ENCODE measurements at regions not wholly inside any gene's neighbourhood (a gene's known extent, or its start where the extent isn't known, plus 50 kb on each side); places are given as distances from the start of the nearest gene placed in this dataset.
"Not testable (repeated sequence)": the region's sequence is repeated elsewhere in the genome, so short reads cannot be mapped to it uniquely, and the experiment has no call there.

GRCh38 chr10:128566361-128566968 lies 440.2 kb upstream of the MKI67 start:
- DNase-seq = no peak

DNA sequence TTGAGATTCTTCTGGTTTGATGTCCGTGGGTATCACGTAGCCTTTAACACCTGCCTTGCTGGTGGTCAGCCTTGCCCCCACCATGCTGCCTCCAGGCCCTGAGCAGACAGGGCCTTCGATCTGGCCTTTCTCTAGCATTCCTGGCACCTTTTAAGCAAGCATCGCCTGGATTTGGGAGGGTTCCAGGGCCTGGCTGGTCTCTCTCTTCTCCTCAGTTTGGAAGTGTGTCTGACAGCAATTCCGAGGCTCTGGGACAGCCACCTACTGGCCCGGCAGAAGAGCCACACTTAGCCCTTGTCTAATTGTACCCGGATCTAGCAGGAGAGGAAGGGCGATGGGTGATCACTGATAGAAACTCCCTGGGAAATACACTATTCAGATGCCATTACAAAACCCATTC lies 441.3 kb upstream of the MKI67 start:
- no peak for DNase-seq

DNA sequence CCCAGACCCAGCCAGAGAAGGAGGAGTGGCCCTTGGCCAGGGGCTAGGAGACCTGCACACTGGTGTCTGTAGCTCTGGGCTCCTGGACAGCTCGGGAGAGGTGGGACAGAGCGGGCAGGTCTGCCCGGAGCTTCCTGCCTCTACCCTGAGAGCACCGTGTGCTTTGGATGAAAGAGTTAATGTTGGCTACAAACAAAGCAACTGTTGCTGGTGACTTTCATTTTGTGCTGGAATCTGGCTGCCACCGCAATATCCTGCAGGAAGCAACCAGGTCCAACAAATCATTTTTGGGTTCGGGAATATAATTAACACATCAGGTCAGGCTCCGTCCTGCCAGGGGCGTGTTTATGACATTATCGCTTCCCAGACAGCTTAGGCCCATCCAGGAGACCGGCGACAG lies 441.8 kb upstream of the MKI67 start:
- DNase-seq = no peak

GRCh38 chr10:128568491-128568890 lies 442.3 kb upstream of the MKI67 start:
- DNase-seq = no peak

GRCh38 chr10:128568990-128569945 lies 443.0 kb upstream of the MKI67 start:
- no peak for DNase-seq

- DNase-seq = no peak
These were observed 444.2 kb upstream of the MKI67 start for GRCh38 chr10:128570319-128570995.

DNA sequence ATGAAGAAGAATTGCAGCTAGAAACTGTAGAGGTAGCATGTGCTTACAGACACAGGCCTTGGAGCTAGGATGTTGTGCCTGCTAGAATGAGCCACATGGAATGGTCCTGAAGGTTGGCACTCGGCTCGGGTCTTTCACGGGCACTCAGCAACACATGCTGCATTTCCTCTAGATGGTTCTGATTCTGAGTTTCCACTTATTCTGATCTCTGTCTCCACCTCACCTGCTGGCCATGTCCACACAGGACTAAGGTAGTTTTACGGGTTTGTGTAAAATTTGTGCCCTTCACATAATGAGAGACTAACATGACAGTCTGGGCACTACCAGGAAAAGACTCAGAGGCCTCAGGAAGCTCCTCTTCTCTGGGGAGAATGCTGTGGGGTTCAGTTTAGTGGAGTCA lies 444.8 kb upstream of the MKI67 start:
- DNase-seq = no peak

GRCh38 chr10:128571745-128572144 lies 445.5 kb upstream of the MKI67 start:
- no peak for DNase-seq

DNA sequence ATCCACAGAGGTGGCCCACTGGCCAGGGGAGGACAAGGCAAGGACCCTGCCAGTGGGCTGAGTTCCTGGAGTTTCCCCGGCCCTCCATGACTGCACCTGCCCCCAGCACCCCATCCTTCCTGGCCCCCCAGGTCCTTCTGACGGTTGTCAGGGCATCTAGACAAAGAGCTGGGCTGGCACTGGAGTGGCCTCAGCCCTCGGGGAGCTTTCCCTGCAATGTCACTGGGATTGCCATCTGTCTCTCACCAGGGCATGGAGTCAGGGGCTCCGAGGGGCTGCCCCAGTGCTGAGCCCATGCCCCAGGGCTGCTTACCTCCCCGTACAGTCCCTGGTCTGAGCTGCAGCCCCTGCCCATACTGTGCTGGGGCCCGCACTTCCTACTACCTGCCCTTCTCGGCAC lies 446.5 kb upstream of the MKI67 start:
- no peak for DNase-seq

DNA sequence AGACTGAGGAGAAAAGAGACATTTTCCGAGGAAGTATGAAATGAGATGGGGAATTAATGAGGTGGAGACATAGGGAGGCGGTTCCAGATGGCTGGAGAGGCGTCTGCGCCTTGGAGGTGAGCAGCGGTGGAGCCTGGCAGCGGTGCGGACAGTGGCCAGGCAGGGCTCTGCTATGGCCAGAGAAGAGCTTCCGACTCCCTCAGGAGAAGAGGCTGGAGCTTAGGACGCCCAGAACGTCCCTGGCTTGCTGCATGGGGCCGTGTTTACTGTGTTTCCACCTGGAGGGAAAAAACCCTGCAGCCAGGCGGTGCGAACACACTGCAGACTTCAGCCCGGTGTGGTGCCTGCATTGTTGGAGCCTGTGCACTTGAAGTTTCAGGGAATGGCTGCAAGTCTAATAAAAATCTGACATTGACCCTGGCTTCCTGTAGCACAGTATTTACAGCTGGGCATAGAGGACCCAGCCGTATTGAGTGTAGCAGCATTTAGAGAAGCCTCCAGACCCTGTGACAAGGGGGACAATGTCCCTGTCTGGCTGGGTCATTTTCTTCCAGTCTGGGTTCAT lies 447.1 kb upstream of the MKI67 start:
- DNase-seq = no peak

- no peak for DNase-seq
These were observed 447.8 kb upstream of the MKI67 start for GRCh38 chr10:128573986-128574385.

GRCh38 chr10:128574581-128575210 lies 448.5 kb upstream of the MKI67 start:
- no peak for DNase-seq

GRCh38 chr10:128575761-128576160 lies 449.5 kb upstream of the MKI67 start:
- DNase-seq = no peak

DNA sequence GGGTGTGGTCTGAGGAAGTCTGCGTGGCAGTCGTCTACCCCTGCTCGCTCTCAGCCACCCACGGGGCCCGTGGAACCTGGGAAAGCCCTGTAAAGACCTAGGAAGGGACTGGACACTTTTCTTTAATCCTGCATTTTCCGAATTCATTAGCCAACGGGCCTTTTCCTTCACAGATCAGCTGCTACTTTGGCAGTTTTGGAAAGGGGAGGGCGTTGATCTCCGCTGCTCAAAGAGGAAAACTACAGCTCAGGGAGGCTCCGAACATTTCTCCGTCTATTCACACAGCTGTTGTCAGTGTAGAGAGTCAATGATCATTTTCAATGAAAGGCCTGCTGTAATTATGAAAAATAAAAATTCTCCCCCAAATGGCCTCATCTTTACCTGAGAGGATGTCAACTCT lies 450.1 kb upstream of the MKI67 start:
- no peak for DNase-seq

DNA sequence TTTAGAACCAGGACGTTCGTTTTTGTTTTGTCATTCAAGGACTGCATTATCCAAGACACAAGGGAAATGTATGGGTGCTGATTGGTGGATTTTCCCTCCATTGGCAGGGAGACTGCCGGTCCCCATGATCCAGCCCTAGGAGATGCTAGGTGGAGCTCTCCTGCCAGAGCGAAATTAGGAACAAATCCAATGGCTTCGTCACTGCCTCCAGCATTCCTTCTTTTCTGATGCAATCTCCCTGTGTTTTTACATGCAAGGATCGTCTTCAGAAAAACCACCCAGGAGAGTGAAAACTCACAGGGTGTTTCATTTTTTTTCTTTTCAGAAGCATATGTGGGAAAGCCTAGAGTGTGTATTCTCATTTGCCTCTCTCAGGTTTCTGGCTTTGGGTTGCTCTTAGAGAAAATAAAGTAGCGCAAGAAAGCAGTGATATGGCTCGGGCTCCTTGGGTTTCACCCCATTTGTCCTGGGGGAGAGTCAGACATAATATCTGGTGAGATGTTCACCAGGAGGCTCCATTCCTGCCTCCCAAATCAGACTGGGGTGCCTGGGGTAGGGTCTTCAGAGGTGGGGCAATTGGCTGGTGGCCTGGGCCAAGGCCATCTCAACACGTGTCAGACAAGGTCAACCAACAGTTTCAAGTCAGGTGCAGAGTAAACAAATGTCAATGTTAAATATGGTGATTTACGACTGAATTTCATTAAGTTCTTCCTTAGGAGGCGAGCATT lies 450.9 kb upstream of the MKI67 start:
- no peak for DNase-seq

DNA sequence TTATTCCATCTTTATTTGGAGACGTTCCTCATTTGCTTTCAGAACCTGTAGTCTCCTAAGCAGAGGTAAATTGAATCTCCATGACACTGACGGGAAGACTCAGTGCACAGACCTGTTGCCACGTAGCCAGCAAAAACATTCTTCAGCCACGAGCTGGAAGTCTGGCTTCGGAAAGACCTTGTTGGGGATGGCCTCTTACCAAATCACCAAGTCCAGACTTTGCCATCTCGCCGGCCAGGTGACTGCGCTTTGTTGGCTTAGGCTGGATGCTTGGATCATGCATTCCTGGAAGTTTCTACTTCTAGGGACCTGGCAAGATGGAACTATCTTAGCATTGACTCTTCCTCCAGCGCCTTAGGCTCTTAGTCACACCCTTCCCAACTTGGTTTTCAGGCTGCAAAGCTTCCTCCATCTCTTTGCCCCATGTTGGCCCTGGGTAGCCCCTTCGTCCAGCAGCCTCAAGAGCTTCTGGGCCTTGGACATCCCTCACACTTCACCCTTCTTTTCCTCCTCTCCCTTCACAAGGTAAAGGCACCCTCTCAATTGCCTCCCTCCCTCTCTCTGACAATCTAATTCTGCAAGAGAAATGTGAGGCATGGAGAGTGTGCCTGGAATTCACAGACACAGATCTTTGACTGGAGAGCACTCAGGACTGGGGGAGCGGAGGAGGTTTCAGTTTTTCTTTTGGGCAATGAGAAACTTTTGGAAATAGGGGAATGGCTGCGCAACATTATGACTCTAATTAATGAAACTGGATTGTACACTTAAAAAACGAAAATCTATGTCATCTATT lies 451.9 kb upstream of the MKI67 start:
- no peak for DNase-seq

DNA sequence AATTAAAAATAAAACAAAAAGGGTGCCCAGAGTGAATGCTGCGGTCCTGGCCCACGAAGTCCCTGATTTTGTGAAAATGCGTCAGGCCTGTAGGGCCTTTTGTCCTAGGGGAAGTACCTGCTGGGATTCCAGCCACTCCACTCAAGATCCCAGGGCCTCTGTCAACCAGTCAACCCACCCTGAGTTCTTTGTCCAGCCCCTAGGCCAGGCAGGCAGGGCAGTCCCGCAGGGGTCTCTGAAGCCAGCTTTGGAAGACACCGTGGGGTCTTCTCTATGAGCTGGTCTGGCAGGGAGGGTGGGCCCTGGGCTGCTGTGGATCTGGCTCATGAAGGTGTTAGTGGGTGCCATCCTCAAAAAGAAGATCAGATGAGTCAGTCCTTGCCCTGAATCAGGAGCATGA lies 452.5 kb upstream of the MKI67 start:
- DNase-seq = no peak

DNA sequence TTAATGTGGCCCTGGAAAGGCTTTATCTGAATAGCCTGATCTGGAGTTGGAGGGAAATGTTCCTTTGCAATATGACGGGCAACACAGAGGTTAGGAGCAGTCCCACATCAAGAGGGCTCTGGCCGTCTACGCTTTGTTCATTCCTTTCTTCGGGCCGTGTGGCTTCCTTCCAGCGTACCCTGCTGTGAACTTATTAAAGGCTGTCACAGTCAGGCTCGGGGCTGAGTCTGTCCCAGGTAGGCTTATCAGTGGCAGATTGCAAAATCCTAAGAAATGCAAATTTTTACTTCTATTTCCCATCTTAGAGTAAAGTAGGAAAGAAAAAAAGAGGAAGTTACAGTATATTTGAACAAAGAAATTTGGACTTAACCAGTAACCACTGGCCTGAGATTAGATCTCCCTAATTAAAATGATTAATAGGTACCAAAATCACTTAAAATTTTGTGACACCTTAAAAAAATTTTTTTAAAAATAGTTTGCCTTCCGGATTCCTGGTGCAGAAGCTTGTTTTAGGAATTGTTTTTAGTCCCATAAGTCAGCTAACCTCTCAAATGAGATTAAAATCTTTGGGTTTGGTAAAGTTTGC lies 453.1 kb upstream of the MKI67 start:
- no peak for DNase-seq

GRCh38 chr10:128579901-128580300 lies 453.7 kb upstream of the MKI67 start:
- DNase-seq = no peak

- not testable (repeated sequence) for DNase-seq
These were observed 456.9 kb upstream of the MKI67 start for GRCh38 chr10:128583125-128583524.

GRCh38 chr10:128586599-128586998 lies 460.4 kb upstream of the MKI67 start:
- DNase-seq = not testable (repeated sequence)
